ENCODE measurements at regions not wholly inside any gene's neighbourhood (a gene's known extent, or its start where the extent isn't known, plus 50 kb on each side); places are given as distances from the start of the nearest gene placed in this dataset.

DNA sequence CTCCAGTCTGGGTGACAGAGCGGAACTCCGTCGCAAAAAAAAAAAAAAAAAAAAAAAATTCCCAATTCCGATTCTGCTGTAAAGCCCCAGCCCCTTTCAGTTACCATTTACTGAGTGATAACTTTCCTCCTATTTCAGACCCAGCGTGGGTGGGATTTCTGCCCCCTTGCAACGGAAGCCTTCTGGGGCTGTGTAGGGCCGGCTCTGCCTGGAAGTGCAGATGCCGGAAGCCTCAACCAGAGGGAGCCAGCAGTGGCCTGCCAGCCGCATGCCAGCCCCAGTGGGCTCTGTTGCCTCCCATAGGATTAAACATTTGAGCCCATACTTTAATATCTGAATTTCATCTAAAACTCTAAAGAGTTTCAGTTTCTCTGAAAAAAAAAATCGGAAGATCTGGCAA lies 60.0 kb upstream of the NUP50 start:
- 74 to 81% (median 76%) methylated on average over 10 of the region's 10 CpGs for WGBS, 5 donors
- Histone ChIP-seq H3K27me3 (peaks cover 0 to 58% (median 11%) of the 10 kb centered on the region in 3 donors), H3K27ac (no peak overlapping the region), H3K4me1 (no peaks in the 10 kb centered on the region), H3K36me3 (no peaks in the 10 kb centered on the region), H3K9me3 (no peaks in the 10 kb centered on the region), H3K4me3 (no peak overlapping the region)
- TF ChIP-seq POLR2A (IDR thresholded peaks at IDR 0.05) (no peak), EP300 (IDR thresholded peaks at IDR 0.05) (no peak), POLR2AphosphoS5 (IDR thresholded peaks at IDR 0.05) (no peak), CTCF (IDR thresholded peaks at IDR 0.05) (no peak)
- intact Hi-C loops (cut with DNase I; ENCODE audit: low total_unique reads): no loop called here
- no peak for DNase-seq

GRCh38 chr22:45104313-45104712 lies 59.4 kb upstream of the NUP50 start:
- no peaks in the 10 kb centered on the region for H3K9me3 ChIP-seq
- no peak overlapping the region for H3K4me3 ChIP-seq
- no peak for DNase-seq
- intact Hi-C loops (cut with DNase I; ENCODE audit: low total_unique reads): no loop called here
- 87 to 95% (median 91%) methylated on average over 10 of the region's 10 CpGs for WGBS, 5 donors
- TF ChIP-seq EP300 (IDR thresholded peaks at IDR 0.05) (no peak), CTCF (IDR thresholded peaks at IDR 0.05) (no peak), POLR2A (IDR thresholded peaks at IDR 0.05) (no peak), POLR2AphosphoS5 (IDR thresholded peaks at IDR 0.05) (no peak)
- H3K27ac ChIP-seq: no peak overlapping the region
- H3K36me3 ChIP-seq: no peaks in the 10 kb centered on the region
- no peaks in the 10 kb centered on the region for H3K4me1 ChIP-seq
- H3K27me3 ChIP-seq: peaks cover 0 to 58% (median 11%) of the 10 kb centered on the region in 3 donors

DNA sequence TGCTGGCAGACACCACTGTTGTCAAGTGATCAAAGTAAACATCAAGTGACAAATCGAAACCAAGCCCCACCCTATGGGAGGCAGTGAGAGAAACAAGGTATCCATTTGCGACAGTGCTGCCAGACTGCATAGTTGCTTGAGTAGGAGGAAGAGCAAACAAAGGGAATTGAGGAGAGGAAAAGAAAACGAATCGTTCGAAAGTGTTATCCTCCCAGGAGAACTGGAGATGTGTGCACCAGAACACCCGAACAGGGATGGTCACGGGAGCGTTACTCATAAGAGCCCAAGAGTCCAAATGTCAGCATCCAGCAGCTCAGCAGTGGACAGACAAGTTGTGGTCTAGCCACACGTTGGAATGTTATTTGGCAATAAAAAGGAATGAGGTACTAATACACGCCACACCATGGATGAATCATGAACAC lies 58.4 kb upstream of the NUP50 start:
- 42 to 53% (median 46%) methylated on average over 10 of the region's 10 CpGs for WGBS, 5 donors
- no peak overlapping the region for H3K27ac ChIP-seq
- TF ChIP-seq POLR2AphosphoS5 (IDR thresholded peaks at IDR 0.05): no peak

DNA sequence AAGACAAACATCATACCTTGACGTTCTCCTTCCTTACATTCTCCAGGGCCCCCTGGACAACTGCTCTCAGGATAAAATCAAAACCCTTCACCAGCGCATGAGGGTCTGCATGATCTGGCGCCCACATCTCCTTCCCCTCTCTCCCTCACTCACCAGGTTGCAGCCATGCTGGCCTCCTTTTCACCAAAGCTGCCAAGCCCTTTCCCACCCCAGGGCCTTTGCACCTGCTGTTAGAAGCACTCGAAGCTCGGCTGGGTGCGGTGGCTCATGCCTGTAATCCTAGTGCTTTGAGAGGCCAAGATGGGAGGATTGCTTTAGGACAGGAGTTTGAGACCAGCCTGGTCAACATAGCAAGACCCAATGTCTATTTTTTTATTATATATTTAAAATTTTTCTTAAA lies 56.1 kb upstream of the NUP50 start:
- TF ChIP-seq POLR2AphosphoS5 (IDR thresholded peaks at IDR 0.05): no peak
- TF ChIP-seq EP300 (IDR thresholded peaks at IDR 0.05): no peak
- TF ChIP-seq CTCF (IDR thresholded peaks at IDR 0.05): no peak
- TF ChIP-seq POLR2A (IDR thresholded peaks at IDR 0.05): no peak
- WGBS, 5 donors: 89 to 90% (median 89%) methylated on average over 6 of the region's 6 CpGs
- intact Hi-C loops (cut with DNase I; ENCODE audit: low total_unique reads): no loop called here
- Histone ChIP-seq H3K27ac (no peak overlapping the region), H3K4me1 (no peaks in the 10 kb centered on the region), H3K4me3 (no peak overlapping the region), H3K36me3 (no peaks in the 10 kb centered on the region), H3K27me3 (peaks cover 0 to 37% (median 5%) of the 10 kb centered on the region in 3 donors), H3K9me3 (peaks cover 0 to 5% (median 2%) of the 10 kb centered on the region in 4 donors)
- DNase-seq: no peak

More for the DNA sequence above, 58.4 kb upstream of the NUP50 start:
- no peak overlapping the region for H3K4me3 ChIP-seq
- DNase-seq: no peak
- H3K27me3 ChIP-seq: peaks cover 0 to 58% (median 11%) of the 10 kb centered on the region in 3 donors
- H3K4me1 ChIP-seq: no peaks in the 10 kb centered on the region
- H3K9me3 ChIP-seq: no peaks in the 10 kb centered on the region
- intact Hi-C loops (cut with DNase I; ENCODE audit: low total_unique reads): no loop called here
- no peaks in the 10 kb centered on the region for H3K36me3 ChIP-seq

DNA sequence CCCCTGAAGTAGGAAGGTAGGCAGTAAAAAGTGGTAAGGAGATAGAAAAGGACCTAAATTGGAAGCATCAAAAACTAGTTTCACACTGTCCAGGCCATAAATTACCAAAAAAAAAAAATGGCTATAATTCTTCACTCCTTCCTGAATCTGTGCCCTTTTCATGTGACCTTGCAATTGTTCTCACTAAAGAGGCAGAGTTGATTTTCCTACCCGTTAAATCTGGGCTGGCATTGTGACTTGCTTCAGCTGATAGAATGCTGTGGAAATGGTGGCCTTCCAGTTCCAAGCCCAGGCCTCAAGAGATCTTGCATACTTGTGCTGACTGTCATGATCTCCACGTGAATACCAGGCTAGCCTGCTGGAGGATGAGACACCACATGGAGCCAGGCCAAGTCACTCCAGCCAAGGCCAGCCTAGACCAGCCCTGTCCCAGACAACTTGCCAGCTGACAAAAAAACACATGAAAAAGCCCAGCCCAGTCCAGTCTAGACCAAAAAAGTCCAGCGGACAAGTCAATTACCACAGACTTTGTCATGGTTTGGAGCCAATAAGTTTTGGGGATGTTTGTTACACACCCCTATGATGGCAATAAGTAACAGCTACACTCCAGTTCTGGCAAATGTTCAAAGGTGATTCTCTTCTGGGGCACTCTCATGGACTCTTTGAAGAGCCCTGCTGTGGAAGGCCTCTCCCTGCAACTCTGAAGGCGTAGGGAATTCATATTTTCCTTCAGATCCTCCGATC lies 51.4 kb upstream of the NUP50 start:
- 79 to 88% (median 84%) methylated on average over 5 of the region's 5 CpGs for WGBS, 5 donors
- H3K4me1 ChIP-seq: no peaks in the 10 kb centered on the region
- no peak overlapping the region for H3K27ac ChIP-seq
- H3K4me3 ChIP-seq: no peak overlapping the region
- peaks cover 0 to 7% (median 2%) of the 10 kb centered on the region in 4 donors for H3K9me3 ChIP-seq
- no peak for TF ChIP-seq EP300 (IDR thresholded peaks at IDR 0.05)
- peaks cover 0 to 16% (median 0%) of the 10 kb centered on the region in 3 donors for H3K27me3 ChIP-seq
- H3K36me3 ChIP-seq: no peaks in the 10 kb centered on the region
- intact Hi-C loops (cut with DNase I; ENCODE audit: low total_unique reads): no loop called here
- DNase-seq: no peak
